Liver (tissue), 3 donors: ENCODE measurements at regions not wholly inside any gene's neighbourhood (a gene's known extent, or its start where the extent isn't known, plus 50 kb on each side); places are given as distances from the start of the nearest gene placed in this dataset.

Experiments
- FOXA1 ChIP-seq: IDR thresholded peaks from 2 replicates; pipeline ENCODE4 v1.6.1; 2016; ENCODE audit warnings: antibody characterized with exemption
- GABPA ChIP-seq, 2 donors: IDR thresholded peaks in 1 of 2; conservative IDR thresholded peaks in 1 of 2; 2 replicates each; pipeline ENCODE4 v1.6.1; 2016; ENCODE audit warnings: antibody characterized with exemption in 2 of 2, mild to moderate bottlenecking in 1 of 2, moderate library complexity in 1 of 2
- HNF4G ChIP-seq: IDR thresholded peaks from 2 replicates; pipeline ENCODE4 v1.6.1; 2016; ENCODE audit warnings: antibody characterized with exemption
- RAD21 ChIP-seq, 2 donors: IDR thresholded peaks; 2 replicates each; pipeline ENCODE4 v1.6.1; 2016; ENCODE audit warnings: antibody characterized with exemption in 2 of 2, mild to moderate bottlenecking in 2 of 2
- YY1 ChIP-seq: IDR thresholded peaks from 2 replicates; pipeline ENCODE4 v1.6.1; 2016; ENCODE audit warnings: antibody characterized with exemption, mild to moderate bottlenecking
- TF ChIP-seq, protein P1 (sequence below): fragments of 150-350 bp; IDR thresholded peaks from 2 replicates; pipeline ENCODE4 v1.5.1; 2017; ENCODE audit warnings: improper control_type of control experiment, low read depth, low read length; ENCODE audit not compliant: missing input control
- TF ChIP-seq, protein P2 (sequence below): IDR thresholded peaks from 2 replicates; pipeline ENCODE4 v1.6.1; 2016; ENCODE audit warnings: antibody characterized with exemption
- TF ChIP-seq, protein P3 (sequence below): IDR thresholded peaks from 2 replicates; pipeline ENCODE4 v1.6.1; 2016; ENCODE audit warnings: antibody characterized with exemption, mild to moderate bottlenecking
- TF ChIP-seq, protein P4 (sequence below): IDR thresholded peaks from 2 replicates; pipeline ENCODE4 v1.6.1; 2016; ENCODE audit warnings: antibody characterized with exemption
- donor health status: healthy.
- donor health status: healthy.

DNA sequence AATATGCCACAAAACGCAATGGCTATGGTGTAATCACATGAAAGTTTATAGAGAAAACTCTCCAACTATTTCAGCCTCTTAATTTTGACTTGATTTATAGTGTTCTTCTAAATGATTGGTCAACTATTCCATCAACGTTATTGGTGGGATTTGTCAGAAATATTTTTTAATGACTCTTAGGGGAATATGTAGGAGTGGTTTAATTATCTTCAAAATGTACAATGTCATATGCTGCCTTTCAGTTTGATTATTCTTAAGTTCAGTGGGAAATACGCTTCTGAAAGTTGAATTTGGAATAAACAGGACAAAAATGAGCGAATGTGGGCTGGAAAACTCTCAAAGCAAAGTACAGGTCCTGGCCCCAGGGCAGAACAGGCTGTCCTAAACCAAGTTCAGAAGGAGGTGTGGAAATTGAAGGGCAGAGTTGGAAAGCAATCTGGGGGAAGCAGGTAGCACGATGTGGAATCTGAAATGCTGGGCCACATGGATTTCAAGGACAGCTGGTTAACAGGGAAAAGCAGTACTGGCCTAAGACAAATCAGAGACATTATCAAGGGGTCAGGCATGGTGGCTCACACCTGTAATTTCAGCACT, 60.8 kb upstream of the MYCBP2 start:
- no peak for TF ChIP-seq RAD21 (IDR thresholded peaks at IDR 0.05)
- TF ChIP-seq, protein P1, sequence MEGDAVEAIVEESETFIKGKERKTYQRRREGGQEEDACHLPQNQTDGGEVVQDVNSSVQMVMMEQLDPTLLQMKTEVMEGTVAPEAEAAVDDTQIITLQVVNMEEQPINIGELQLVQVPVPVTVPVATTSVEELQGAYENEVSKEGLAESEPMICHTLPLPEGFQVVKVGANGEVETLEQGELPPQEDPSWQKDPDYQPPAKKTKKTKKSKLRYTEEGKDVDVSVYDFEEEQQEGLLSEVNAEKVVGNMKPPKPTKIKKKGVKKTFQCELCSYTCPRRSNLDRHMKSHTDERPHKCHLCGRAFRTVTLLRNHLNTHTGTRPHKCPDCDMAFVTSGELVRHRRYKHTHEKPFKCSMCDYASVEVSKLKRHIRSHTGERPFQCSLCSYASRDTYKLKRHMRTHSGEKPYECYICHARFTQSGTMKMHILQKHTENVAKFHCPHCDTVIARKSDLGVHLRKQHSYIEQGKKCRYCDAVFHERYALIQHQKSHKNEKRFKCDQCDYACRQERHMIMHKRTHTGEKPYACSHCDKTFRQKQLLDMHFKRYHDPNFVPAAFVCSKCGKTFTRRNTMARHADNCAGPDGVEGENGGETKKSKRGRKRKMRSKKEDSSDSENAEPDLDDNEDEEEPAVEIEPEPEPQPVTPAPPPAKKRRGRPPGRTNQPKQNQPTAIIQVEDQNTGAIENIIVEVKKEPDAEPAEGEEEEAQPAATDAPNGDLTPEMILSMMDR, result no peak
- TF ChIP-seq GABPA (IDR thresholded peaks at IDR 0.05 in 1 of 2, conservative IDR thresholded peaks at IDR 0.05 in 1 of 2), result no peak
- no peak for TF ChIP-seq HNF4G
- no peak for TF ChIP-seq FOXA1
- TF ChIP-seq, protein P2, sequence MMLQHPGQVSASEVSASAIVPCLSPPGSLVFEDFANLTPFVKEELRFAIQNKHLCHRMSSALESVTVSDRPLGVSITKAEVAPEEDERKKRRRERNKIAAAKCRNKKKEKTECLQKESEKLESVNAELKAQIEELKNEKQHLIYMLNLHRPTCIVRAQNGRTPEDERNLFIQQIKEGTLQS, result no peak
- TF ChIP-seq, protein P3, sequence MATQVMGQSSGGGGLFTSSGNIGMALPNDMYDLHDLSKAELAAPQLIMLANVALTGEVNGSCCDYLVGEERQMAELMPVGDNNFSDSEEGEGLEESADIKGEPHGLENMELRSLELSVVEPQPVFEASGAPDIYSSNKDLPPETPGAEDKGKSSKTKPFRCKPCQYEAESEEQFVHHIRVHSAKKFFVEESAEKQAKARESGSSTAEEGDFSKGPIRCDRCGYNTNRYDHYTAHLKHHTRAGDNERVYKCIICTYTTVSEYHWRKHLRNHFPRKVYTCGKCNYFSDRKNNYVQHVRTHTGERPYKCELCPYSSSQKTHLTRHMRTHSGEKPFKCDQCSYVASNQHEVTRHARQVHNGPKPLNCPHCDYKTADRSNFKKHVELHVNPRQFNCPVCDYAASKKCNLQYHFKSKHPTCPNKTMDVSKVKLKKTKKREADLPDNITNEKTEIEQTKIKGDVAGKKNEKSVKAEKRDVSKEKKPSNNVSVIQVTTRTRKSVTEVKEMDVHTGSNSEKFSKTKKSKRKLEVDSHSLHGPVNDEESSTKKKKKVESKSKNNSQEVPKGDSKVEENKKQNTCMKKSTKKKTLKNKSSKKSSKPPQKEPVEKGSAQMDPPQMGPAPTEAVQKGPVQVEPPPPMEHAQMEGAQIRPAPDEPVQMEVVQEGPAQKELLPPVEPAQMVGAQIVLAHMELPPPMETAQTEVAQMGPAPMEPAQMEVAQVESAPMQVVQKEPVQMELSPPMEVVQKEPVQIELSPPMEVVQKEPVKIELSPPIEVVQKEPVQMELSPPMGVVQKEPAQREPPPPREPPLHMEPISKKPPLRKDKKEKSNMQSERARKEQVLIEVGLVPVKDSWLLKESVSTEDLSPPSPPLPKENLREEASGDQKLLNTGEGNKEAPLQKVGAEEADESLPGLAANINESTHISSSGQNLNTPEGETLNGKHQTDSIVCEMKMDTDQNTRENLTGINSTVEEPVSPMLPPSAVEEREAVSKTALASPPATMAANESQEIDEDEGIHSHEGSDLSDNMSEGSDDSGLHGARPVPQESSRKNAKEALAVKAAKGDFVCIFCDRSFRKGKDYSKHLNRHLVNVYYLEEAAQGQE, result no peak
- TF ChIP-seq, protein P4, sequence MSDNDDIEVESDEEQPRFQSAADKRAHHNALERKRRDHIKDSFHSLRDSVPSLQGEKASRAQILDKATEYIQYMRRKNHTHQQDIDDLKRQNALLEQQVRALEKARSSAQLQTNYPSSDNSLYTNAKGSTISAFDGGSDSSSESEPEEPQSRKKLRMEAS, result no peak
- no peak for TF ChIP-seq YY1
